NCI-H748 (cell line): ENCODE measurements at regions not wholly inside any gene's neighbourhood (a gene's known extent, or its start where the extent isn't known, plus 50 kb on each side); places are given as distances from the start of the nearest gene placed in this dataset.

ENCODE experiments used
- DNase-seq: peaks from one replicate; lab custom pipeline; 2025; ENCODE audit not compliant: unreplicated experiment; lab: John Stamatoyannopoulos, UW

GRCh38 chr1:17877316-17877715, 122.2 kb downstream of the ACTL8 start:
- no peak for DNase-seq

- DNase-seq: no peak
Measured at GRCh38 chr1:17877896-17878295, 122.8 kb downstream of the ACTL8 start.

GRCh38 chr1:17878837-17879236, 123.7 kb downstream of the ACTL8 start:
- DNase-seq: no peak

- no peak for DNase-seq
Measured at GRCh38 chr1:17880449-17880848, 125.3 kb downstream of the ACTL8 start.

GRCh38 chr1:17881761-17882160, 126.6 kb downstream of the ACTL8 start:
- no peak for DNase-seq

- no peak for DNase-seq
Measured at GRCh38 chr1:17883136-17883535, 128.0 kb downstream of the ACTL8 start.

- no peak for DNase-seq
Measured at GRCh38 chr1:17883662-17884395, 128.7 kb downstream of the ACTL8 start.

- no peak for DNase-seq
Measured at GRCh38 chr1:17885663-17886320, 130.7 kb downstream of the ACTL8 start.

- DNase-seq: no peak
Measured at GRCh38 chr1:17886386-17886785, 131.3 kb downstream of the ACTL8 start.

- no peak for DNase-seq
Measured at GRCh38 chr1:17886838-17887441, 131.8 kb downstream of the ACTL8 start.

- DNase-seq: no peak
Measured at GRCh38 chr1:17887661-17888371, 132.7 kb downstream of the ACTL8 start.

GRCh38 chr1:17890056-17890814, 135.1 kb downstream of the ACTL8 start:
- DNase-seq: no peak

GRCh38 chr1:17890815-17891191, 135.7 kb downstream of the ACTL8 start:
- DNase-seq: no peak

- DNase-seq: no peak
Measured at GRCh38 chr1:17891205-17892110, 136.3 kb downstream of the ACTL8 start.

- no peak for DNase-seq
Measured at GRCh38 chr1:17892225-17892624, 137.1 kb downstream of the ACTL8 start.

- no peak for DNase-seq
Measured at GRCh38 chr1:17892851-17893250, 137.7 kb downstream of the ACTL8 start.

GRCh38 chr1:17893891-17894631, 138.9 kb downstream of the ACTL8 start:
- no peak for DNase-seq

GRCh38 chr1:17895401-17895800, 140.3 kb downstream of the ACTL8 start:
- DNase-seq: no peak

- DNase-seq: no peak
Measured at GRCh38 chr1:17895986-17896385, 140.9 kb downstream of the ACTL8 start.
